ENCODE measurements at regions not wholly inside any gene's neighbourhood (a gene's known extent, or its start where the extent isn't known, plus 50 kb on each side); places are given as distances from the start of the nearest gene placed in this dataset.

- CTCF ChIA-PET = no interaction called here
- Histone ChIP-seq H3K4me1 (ENCODE audit: control insufficient read depth in 2 of 2, insufficient read depth in 2 of 2, low read length in 2 of 2) (peaks cover 0 to 6% of the 10 kb centered on the region in 2 donors), H3K9me3 (ENCODE audit: control extremely low read depth in 1 of 3, control insufficient read depth in 2 of 3, insufficient read depth in 1 of 3, low read length in 2 of 3) (peaks cover 0 to 8% (median 0%) of the 10 kb centered on the region in 3 donors), H3K9ac (ENCODE audit: low read length) (no peak overlapping the region), H4K20me1 (ENCODE audit: control insufficient read depth, insufficient read depth, low read length, poor library complexity, severe bottlenecking) (no peaks in the 10 kb centered on the region), H3K79me2 (ENCODE audit: control insufficient read depth, insufficient read depth, low read length) (no peaks in the 10 kb centered on the region), H2AFZ (ENCODE audit: insufficient read depth, low read depth, low read length, poor library complexity, severe bottlenecking) (no peak overlapping the region), H3K4me3 (ENCODE audit: control extremely low read depth in 1 of 5, extremely low read depth in 1 of 5, insufficient read depth in 1 of 5, low read depth in 2 of 5, low read length in 4 of 5) (no peak overlapping the region), H3K27ac (ENCODE audit: low read length in 2 of 2) (no peak overlapping the region), H3K27me3 (replicated peaks in 1 of 4; ENCODE audit: control extremely low read depth in 1 of 4, control insufficient read depth in 3 of 4, insufficient read depth in 4 of 4, low read length in 3 of 4) (peaks cover 0 to 46% (median 11%) of the 10 kb centered on the region in 4 experiments), H3K36me3 (replicated peaks in 1 of 2; ENCODE audit: control extremely low read depth in 1 of 2, control insufficient read depth in 1 of 2, extremely low read depth in 1 of 2, insufficient read depth in 2 of 2, low read length in 1 of 2) (no peaks in the 10 kb centered on the region), H3K4me2 (replicated peaks; ENCODE audit: low read depth, low read length, poor library complexity, severe bottlenecking) (no peak overlapping the region)
- Mint-ChIP-seq H3K4me3 (no peak overlapping the region), H3K9me3 (ENCODE audit: insufficient read depth) (no peaks in the 10 kb centered on the region), H3K27me3 (peaks cover 67% of the 10 kb centered on the region), H3K4me1 (peaks cover 9% of the 10 kb centered on the region), H3K27ac (no peak overlapping the region)
- WGBS (ENCODE audit: insufficient coverage) = 4% methylated on average over 40 of the region's 41 CpGs
- POLR2A ChIA-PET = no interaction called here
- DNase-seq = no peak
- intact Hi-C loops (cut with micrococcal nuclease) = no loop called here
- no peak for TF ChIP-seq CTCF (IDR thresholded peaks at IDR 0.05)
- no peak for TF ChIP-seq EZH2 (IDR thresholded peaks at IDR 0.05; ENCODE audit: borderline replicate concordance, insufficient read depth, low read depth, low read length, poor library complexity, severe bottlenecking)
- no peak for ATAC-seq (ENCODE audit: low read depth)
Measured at GRCh38 chr2:120441744-120442471, 96.0 kb downstream of the INHBB start.

- Histone ChIP-seq H4K20me1 (ENCODE audit: control insufficient read depth, insufficient read depth, low read length, poor library complexity, severe bottlenecking) (no peaks in the 10 kb centered on the region), H3K36me3 (replicated peaks in 1 of 2; ENCODE audit: control extremely low read depth in 1 of 2, control insufficient read depth in 1 of 2, extremely low read depth in 1 of 2, insufficient read depth in 2 of 2, low read length in 1 of 2) (no peaks in the 10 kb centered on the region), H3K79me2 (ENCODE audit: control insufficient read depth, insufficient read depth, low read length) (no peaks in the 10 kb centered on the region), H3K4me2 (replicated peaks; ENCODE audit: low read depth, low read length, poor library complexity, severe bottlenecking) (peak overlapping the region; percentile 42), H3K27me3 (replicated peaks in 1 of 4; ENCODE audit: control extremely low read depth in 1 of 4, control insufficient read depth in 3 of 4, insufficient read depth in 4 of 4, low read length in 3 of 4) (peaks cover 0 to 41% (median 11%) of the 10 kb centered on the region in 4 experiments), H3K27ac (ENCODE audit: low read length in 2 of 2) (no peak overlapping the region), H3K9me3 (ENCODE audit: control extremely low read depth in 1 of 3, control insufficient read depth in 2 of 3, insufficient read depth in 1 of 3, low read length in 2 of 3) (peaks cover 0 to 4% (median 0%) of the 10 kb centered on the region in 3 donors), H3K4me3 (ENCODE audit: control extremely low read depth in 1 of 5, extremely low read depth in 1 of 5, insufficient read depth in 1 of 5, low read depth in 2 of 5, low read length in 4 of 5) (no peak overlapping the region), H2AFZ (ENCODE audit: insufficient read depth, low read depth, low read length, poor library complexity, severe bottlenecking) (peak overlapping the region; percentile 42), H3K9ac (ENCODE audit: low read length) (no peak overlapping the region), H3K4me1 (ENCODE audit: control insufficient read depth in 2 of 2, insufficient read depth in 2 of 2, low read length in 2 of 2) (peaks cover 0 to 6% of the 10 kb centered on the region in 2 donors)
- peaks cover 9% of the 10 kb centered on the region for H3K4me1 Mint-ChIP-seq
- no peak overlapping the region for H3K27ac Mint-ChIP-seq
- intact Hi-C loops (cut with micrococcal nuclease) = no loop called here
- no peaks in the 10 kb centered on the region for H3K9me3 Mint-ChIP-seq (ENCODE audit: insufficient read depth)
- POLR2A ChIA-PET = no interaction called here
- CTCF ChIA-PET = no interaction called here
- 11% methylated on average over 16 of the region's 16 CpGs for WGBS (ENCODE audit: insufficient coverage)
- H3K4me3 Mint-ChIP-seq = no peak overlapping the region
- ATAC-seq (ENCODE audit: low read depth) = no peak
- no peak for TF ChIP-seq CTCF (IDR thresholded peaks at IDR 0.05)
- no peak for DNase-seq
- H3K27me3 Mint-ChIP-seq = peaks cover 66% of the 10 kb centered on the region
Measured at GRCh38 chr2:120442541-120442922, 96.6 kb downstream of the INHBB start.

All from B cell (primary cell).